HUDEP-2 (cell line): ENCODE measurements at regions not wholly inside any gene's neighbourhood (a gene's known extent, or its start where the extent isn't known, plus 50 kb on each side); places are given as distances from the start of the nearest gene placed in this dataset.
A peak's percentile ranks its signal among the peaks of the same experiment; 100 is the strongest.

ENCODE experiments used
- DNase-seq, 76 experiments: peaks; one replicate each; lab custom pipeline; 2025; ENCODE audit not compliant: unreplicated experiment in 76 of 76; lab: John Stamatoyannopoulos, UW

GRCh38 chr3:160128056-160128455, 97.2 kb upstream of the C3orf80 start:
- DNase-seq, result no peak

- no peak for DNase-seq
Observed at GRCh38 chr3:160129459-160130061, 95.7 kb upstream of the C3orf80 start.

GRCh38 chr3:160130071-160130470, 95.2 kb upstream of the C3orf80 start:
- DNase-seq, result no peak

- no peak for DNase-seq
Observed at GRCh38 chr3:160130950-160131349, 94.3 kb upstream of the C3orf80 start.

- DNase-seq, result no peak
Observed at GRCh38 chr3:160132226-160132625, 93.0 kb upstream of the C3orf80 start.

- DNase-seq, result peak in 12 of 76 experiments; percentile 3 to 42 (median 14)
Observed at GRCh38 chr3:160133757-160134156, 91.5 kb upstream of the C3orf80 start.

GRCh38 chr3:160134454-160134853, 90.8 kb upstream of the C3orf80 start:
- DNase-seq, result no peak

- DNase-seq, result no peak
Observed at GRCh38 chr3:160134964-160135363, 90.3 kb upstream of the C3orf80 start.

GRCh38 chr3:160135851-160136250, 89.4 kb upstream of the C3orf80 start:
- no peak for DNase-seq

- DNase-seq, result no peak
Observed at GRCh38 chr3:160136421-160136820, 88.8 kb upstream of the C3orf80 start.

- DNase-seq, result no peak
Observed at GRCh38 chr3:160139291-160139690, 85.9 kb upstream of the C3orf80 start.

- peak in 36 of 76 experiments; percentile 6 to 81 (median 36) for DNase-seq
Observed at GRCh38 chr3:160140756-160141155, 84.5 kb upstream of the C3orf80 start.

- DNase-seq, result no peak
Observed at GRCh38 chr3:160141485-160142185, 83.6 kb upstream of the C3orf80 start.

GRCh38 chr3:160143482-160143881, 81.7 kb upstream of the C3orf80 start:
- DNase-seq, result no peak

GRCh38 chr3:160150066-160150465, 75.2 kb upstream of the C3orf80 start:
- no peak for DNase-seq

- DNase-seq, result no peak
Observed at GRCh38 chr3:160150525-160150924, 74.7 kb upstream of the C3orf80 start.

- no peak for DNase-seq
Observed at GRCh38 chr3:160152638-160153037, 72.6 kb upstream of the C3orf80 start.

- no peak for DNase-seq
Observed at GRCh38 chr3:160154033-160154432, 71.2 kb upstream of the C3orf80 start.

- no peak for DNase-seq
Observed at GRCh38 chr3:160154596-160154995, 70.6 kb upstream of the C3orf80 start.

- no peak for DNase-seq
Observed at GRCh38 chr3:160157321-160157720, 67.9 kb upstream of the C3orf80 start.

GRCh38 chr3:160159341-160159740, 65.9 kb upstream of the C3orf80 start:
- DNase-seq, result no peak

GRCh38 chr3:160159806-160160205, 65.4 kb upstream of the C3orf80 start:
- DNase-seq, result no peak
